Endodermal cell (in vitro differentiated cells): ENCODE measurements at regions not wholly inside any gene's neighbourhood (a gene's known extent, or its start where the extent isn't known, plus 50 kb on each side); places are given as distances from the start of the nearest gene placed in this dataset.
A peak's percentile ranks its signal among the peaks of the same experiment; 100 is the strongest.

ENCODE experiments used
- DNase-seq: peaks from one replicate; pipeline ENCODE4 v3.0.0-alpha.2; 2017
- H3K27ac ChIP-seq: 2 replicates; pipeline ENCODE4 v1.5.1; 2013; ENCODE audit warnings: mild to moderate bottlenecking, low read depth, low read length, moderate library complexity
- H3K27me3 ChIP-seq: 2 replicates; pipeline ENCODE4 v1.6.1; 2013; ENCODE audit warnings: mild to moderate bottlenecking, low read length, moderate library complexity; ENCODE audit not compliant: insufficient read depth, control insufficient read depth, poor library complexity, severe bottlenecking
- H3K36me3 ChIP-seq: 2 replicates; pipeline ENCODE4 v1.7.0; 2013; ENCODE audit warnings: mild to moderate bottlenecking, low read length, moderate library complexity; ENCODE audit not compliant: control insufficient read depth, insufficient read depth
- H3K4me1 ChIP-seq: one replicate; pipeline ENCODE4 v1.7.0; 2013; ENCODE audit warnings: low read length; ENCODE audit not compliant: control insufficient read depth, insufficient read depth
- H3K4me3 ChIP-seq: 2 replicates; pipeline ENCODE4 v1.5.1; 2013; ENCODE audit warnings: mild to moderate bottlenecking, low read length, moderate library complexity
- H3K9ac ChIP-seq: 2 replicates; pipeline ENCODE4 v1.6.1; 2013; ENCODE audit warnings: mild to moderate bottlenecking, low read length, moderate library complexity; ENCODE audit not compliant: poor library complexity, severe bottlenecking; ENCODE audit errors: extremely low read depth
- H3K9me3 ChIP-seq: 2 replicates; pipeline ENCODE4 v1.6.1; 2013; ENCODE audit warnings: mild to moderate bottlenecking, low read length, moderate library complexity; ENCODE audit not compliant: control insufficient read depth
- H3K27ac Mint-ChIP-seq: 2 replicates; pipeline ENCODE4 v1.8.0; 2020; ENCODE audit warnings: mixed read lengths
- H3K27me3 Mint-ChIP-seq: 2 replicates; pipeline ENCODE4 v1.8.0; 2021; ENCODE audit warnings: mild to moderate bottlenecking, mixed read lengths; ENCODE audit not compliant: insufficient read depth
- H3K36me3 Mint-ChIP-seq: 2 replicates; pipeline ENCODE4 v1.8.0; 2020; ENCODE audit warnings: low read depth, mixed read lengths
- H3K4me1 Mint-ChIP-seq: 2 replicates; pipeline ENCODE4 v1.8.0; 2020; ENCODE audit warnings: mixed read lengths
- H3K4me3 Mint-ChIP-seq: 2 replicates; pipeline ENCODE4 v1.8.0; 2020; ENCODE audit warnings: mild to moderate bottlenecking, moderate library complexity, mixed read lengths
- H3K9me3 Mint-ChIP-seq: 2 replicates; pipeline ENCODE4 v1.8.0; 2020; ENCODE audit warnings: mild to moderate bottlenecking, mixed read lengths
- CTCF ChIP-seq: fragments of 200-600 bp; sonication (generic); conservative IDR thresholded peaks from 2 replicates; pipeline ENCODE4 v1.5.0; 2021; ENCODE audit warnings: antibody characterized with exemption, mild to moderate bottlenecking
- WGBS, 2 experiments: methylation state at CpG; one replicate each; pipeline versions ENCODE4 v1.1.5 to v1.1.7; 2013; ENCODE audit warnings: missing lambda C conversion rate in 2 of 2, mixed read lengths in 1 of 2; ENCODE audit not compliant: insufficient coverage in 1 of 2, insufficient read length in 1 of 2; 5-methylcytosine and 5-hydroxymethylcytosine counted together

- Histone ChIP-seq H3K9ac (no peak overlapping the region), H3K4me1 (no peaks in the 10 kb centered on the region), H3K27ac (no peak overlapping the region), H3K9me3 (no peaks in the 10 kb centered on the region), H3K36me3 (no peaks in the 10 kb centered on the region), H3K4me3 (no peak overlapping the region), H3K27me3 (no peaks in the 10 kb centered on the region)
- Mint-ChIP-seq H3K27me3 (no peaks in the 10 kb centered on the region), H3K4me3 (no peak overlapping the region), H3K4me1 (no peaks in the 10 kb centered on the region), H3K27ac (no peak overlapping the region), H3K36me3 (peaks cover 4% of the 10 kb centered on the region), H3K9me3 (peaks cover 3% of the 10 kb centered on the region)
- TF ChIP-seq CTCF: no peak
- DNase-seq: peak; percentile 32
- WGBS, 2 experiments: 94 to 96% methylated on average over 4 to 7 of the region's 7 CpGs
Observed at GRCh38 chr2:10183146-10183675, 60.7 kb downstream of the RRM2 start.

- no peaks in the 10 kb centered on the region for H3K4me1 ChIP-seq
- no peak overlapping the region for H3K4me3 ChIP-seq
- no peak overlapping the region for H3K27ac Mint-ChIP-seq
- H3K36me3 ChIP-seq: no peaks in the 10 kb centered on the region
- TF ChIP-seq CTCF: no peak
- no peak overlapping the region for H3K9ac ChIP-seq
- DNase-seq: no peak
- H3K4me1 Mint-ChIP-seq: no peaks in the 10 kb centered on the region
- 93 to 96% methylated on average over 4 to 6 of the region's 6 CpGs for WGBS, 2 experiments
- H3K9me3 Mint-ChIP-seq: peaks cover 3% of the 10 kb centered on the region
- H3K27me3 Mint-ChIP-seq: no peaks in the 10 kb centered on the region
- H3K36me3 Mint-ChIP-seq: peaks cover 2% of the 10 kb centered on the region
- no peaks in the 10 kb centered on the region for H3K27me3 ChIP-seq
- H3K27ac ChIP-seq: no peak overlapping the region
- no peak overlapping the region for H3K4me3 Mint-ChIP-seq
- no peaks in the 10 kb centered on the region for H3K9me3 ChIP-seq
Observed at GRCh38 chr2:10184421-10184820, 61.9 kb downstream of the RRM2 start.

- Histone ChIP-seq H3K9ac (no peak overlapping the region), H3K9me3 (no peaks in the 10 kb centered on the region), H3K4me3 (no peak overlapping the region), H3K27me3 (no peaks in the 10 kb centered on the region), H3K4me1 (no peaks in the 10 kb centered on the region), H3K36me3 (no peaks in the 10 kb centered on the region), H3K27ac (no peak overlapping the region)
- Mint-ChIP-seq H3K27ac (no peak overlapping the region), H3K9me3 (peaks cover 3% of the 10 kb centered on the region), H3K4me3 (no peak overlapping the region), H3K4me1 (no peaks in the 10 kb centered on the region), H3K36me3 (no peaks in the 10 kb centered on the region), H3K27me3 (no peaks in the 10 kb centered on the region)
- TF ChIP-seq CTCF: no peak
- WGBS, 2 experiments: 91 to 97% methylated on average over 5 of the region's 8 CpGs
- no peak for DNase-seq
Observed at GRCh38 chr2:10185046-10185445, 62.5 kb downstream of the RRM2 start.
